ENCODE measurements at regions not wholly inside any gene's neighbourhood (a gene's known extent, or its start where the extent isn't known, plus 50 kb on each side); places are given as distances from the start of the nearest gene placed in this dataset.

DNA sequence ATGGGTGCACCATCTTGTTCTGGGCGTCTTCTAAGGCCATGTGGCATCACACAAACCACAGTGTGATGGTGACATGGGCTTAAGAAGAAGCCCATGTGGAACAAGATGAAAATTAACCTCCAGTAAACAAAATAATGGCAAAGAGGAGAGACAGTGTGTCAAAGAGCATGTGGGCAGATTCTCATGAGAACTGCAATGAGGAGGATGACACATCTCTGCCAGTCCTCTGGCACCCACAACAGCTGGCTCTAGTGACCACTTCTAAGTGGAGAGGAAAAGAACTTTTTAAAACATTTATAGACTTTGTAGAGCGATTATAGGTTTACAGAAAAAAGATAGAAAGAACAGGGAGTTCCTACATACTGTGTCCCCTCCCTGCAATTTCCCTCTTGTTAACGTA lies 401.4 kb downstream of the ATP23 start:
- Mint-ChIP-seq H3K27ac (ENCODE audit: low read depth, unreplicated experiment) (no peak overlapping the region), H3K4me3 (ENCODE audit: unreplicated experiment) (no peak overlapping the region), H3K9me3 (ENCODE audit: unreplicated experiment) (no peaks in the 10 kb centered on the region), H3K27me3 (ENCODE audit: insufficient read depth, unreplicated experiment) (no peaks in the 10 kb centered on the region), H3K4me1 (ENCODE audit: insufficient read depth, unreplicated experiment) (peaks cover under 1% of the 10 kb centered on the region), H3K36me3 (ENCODE audit: insufficient read depth, unreplicated experiment) (no peaks in the 10 kb centered on the region)
- POLR2A ChIA-PET = no interaction called here
- TF ChIP-seq, protein P1, sequence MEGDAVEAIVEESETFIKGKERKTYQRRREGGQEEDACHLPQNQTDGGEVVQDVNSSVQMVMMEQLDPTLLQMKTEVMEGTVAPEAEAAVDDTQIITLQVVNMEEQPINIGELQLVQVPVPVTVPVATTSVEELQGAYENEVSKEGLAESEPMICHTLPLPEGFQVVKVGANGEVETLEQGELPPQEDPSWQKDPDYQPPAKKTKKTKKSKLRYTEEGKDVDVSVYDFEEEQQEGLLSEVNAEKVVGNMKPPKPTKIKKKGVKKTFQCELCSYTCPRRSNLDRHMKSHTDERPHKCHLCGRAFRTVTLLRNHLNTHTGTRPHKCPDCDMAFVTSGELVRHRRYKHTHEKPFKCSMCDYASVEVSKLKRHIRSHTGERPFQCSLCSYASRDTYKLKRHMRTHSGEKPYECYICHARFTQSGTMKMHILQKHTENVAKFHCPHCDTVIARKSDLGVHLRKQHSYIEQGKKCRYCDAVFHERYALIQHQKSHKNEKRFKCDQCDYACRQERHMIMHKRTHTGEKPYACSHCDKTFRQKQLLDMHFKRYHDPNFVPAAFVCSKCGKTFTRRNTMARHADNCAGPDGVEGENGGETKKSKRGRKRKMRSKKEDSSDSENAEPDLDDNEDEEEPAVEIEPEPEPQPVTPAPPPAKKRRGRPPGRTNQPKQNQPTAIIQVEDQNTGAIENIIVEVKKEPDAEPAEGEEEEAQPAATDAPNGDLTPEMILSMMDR (IDR thresholded peaks at IDR 0.05; ENCODE audit: unreplicated experiment) = no peak
- intact Hi-C loops (cut with micrococcal nuclease) = no loop called here
- DNase-seq (ENCODE audit: unreplicated experiment) = no peak
- CTCF ChIA-PET = interaction anchor here (0.6 to 1.5 kb wide), 4 partner anchors 198 to 803 kb away, joined by 3 to 6 read pairs (median 4); no protein-coding TSS in a partner anchor
- BruUV-seq (replicated peaks) = no TSS peak

DNA sequence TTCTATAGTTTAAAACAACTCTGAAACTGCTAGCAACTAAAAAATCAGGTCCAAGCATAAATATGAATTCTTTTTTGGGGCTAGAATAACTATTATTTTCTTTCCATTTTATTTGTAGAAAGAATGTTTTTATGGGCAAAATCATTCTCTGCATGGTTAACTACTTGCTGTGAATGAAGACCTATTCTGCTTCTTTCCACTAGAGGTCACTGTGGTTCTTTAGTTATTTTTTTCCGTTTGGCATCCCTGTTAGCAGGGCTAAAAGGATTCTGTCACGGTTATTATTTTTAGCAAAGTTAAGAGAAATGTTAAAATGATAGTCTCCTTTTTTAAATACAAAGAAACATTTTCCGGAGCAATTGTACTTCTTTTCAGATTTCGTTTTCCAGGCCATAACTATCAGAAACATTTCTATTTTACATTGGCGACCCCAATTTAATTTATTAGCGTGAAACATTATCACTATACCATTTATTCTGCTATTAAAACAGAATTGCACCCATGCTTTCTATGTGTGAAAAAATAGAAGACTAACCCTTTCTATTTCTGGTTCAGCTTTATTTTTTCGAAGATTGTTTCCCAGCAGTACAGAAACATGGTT lies 404.8 kb downstream of the ATP23 start:
- TF ChIP-seq, protein P1 (IDR thresholded peaks at IDR 0.05; ENCODE audit: unreplicated experiment) = peak; percentile 55
- intact Hi-C loops (cut with micrococcal nuclease) = loop anchor here (1.0 to 2.0 kb wide), 9 partner anchors 97 to 819 kb away; no protein-coding TSS in a partner anchor
- no peak overlapping the region for H3K4me3 Mint-ChIP-seq (ENCODE audit: unreplicated experiment)
- POLR2A ChIA-PET = interaction anchor here (0.5 to 1.2 kb wide), 2 partner anchors 35 to 195 kb away, joined by 3 read pairs; no protein-coding TSS in a partner anchor
- H3K27me3 Mint-ChIP-seq (ENCODE audit: insufficient read depth, unreplicated experiment) = no peaks in the 10 kb centered on the region
- H3K36me3 Mint-ChIP-seq (ENCODE audit: insufficient read depth, unreplicated experiment) = no peaks in the 10 kb centered on the region
- BruUV-seq (replicated peaks) = no TSS peak
- H3K27ac Mint-ChIP-seq (ENCODE audit: low read depth, unreplicated experiment) = no peak overlapping the region
- DNase-seq (ENCODE audit: unreplicated experiment) = peak; percentile 45
- peaks cover 9% of the 10 kb centered on the region for H3K9me3 Mint-ChIP-seq (ENCODE audit: unreplicated experiment)
- no peaks in the 10 kb centered on the region for H3K4me1 Mint-ChIP-seq (ENCODE audit: insufficient read depth, unreplicated experiment)
- CTCF ChIA-PET = interaction anchor here (0.6 to 1.2 kb wide), 5 partner anchors 11 to 740 kb away, joined by 3 to 5 read pairs (median 4); no protein-coding TSS in a partner anchor

DNA sequence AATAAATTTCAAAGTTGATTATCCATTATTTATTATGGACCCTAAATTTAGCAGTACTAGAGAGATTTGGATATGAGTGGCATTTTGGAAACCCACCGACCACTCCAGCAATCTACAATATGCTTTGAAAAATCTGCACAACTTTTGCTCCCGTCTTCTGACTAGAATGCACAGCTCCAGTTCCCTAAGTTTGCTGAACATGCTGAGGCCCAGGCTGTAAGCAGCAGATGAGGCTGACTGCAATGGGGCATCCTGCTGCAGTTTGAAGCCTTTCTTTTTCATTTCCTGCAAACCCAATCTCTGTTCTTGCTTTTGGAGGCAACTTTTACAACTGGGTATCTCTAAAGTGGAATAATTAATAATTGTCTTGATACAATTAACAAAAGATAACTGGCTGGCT lies 405.8 kb downstream of the ATP23 start:
- ChIA-PET POLR2A (interaction anchor here (1.2 kb wide), 1 partner anchor 194 kb away, joined by 3 read pairs; no protein-coding TSS in a partner anchor), CTCF (interaction anchor here (0.6 to 1.2 kb wide), 8 partner anchors 10 to 818 kb away, joined by 3 to 5 read pairs (median 3); no protein-coding TSS in a partner anchor)
- H3K36me3 Mint-ChIP-seq (ENCODE audit: insufficient read depth, unreplicated experiment) = no peaks in the 10 kb centered on the region
- no peak for DNase-seq (ENCODE audit: unreplicated experiment)
- H3K27ac Mint-ChIP-seq (ENCODE audit: low read depth, unreplicated experiment) = no peak overlapping the region
- BruUV-seq (replicated peaks) = no TSS peak
- no peak overlapping the region for H3K4me3 Mint-ChIP-seq (ENCODE audit: unreplicated experiment)
- H3K27me3 Mint-ChIP-seq (ENCODE audit: insufficient read depth, unreplicated experiment) = no peaks in the 10 kb centered on the region
- TF ChIP-seq, protein P1 (IDR thresholded peaks at IDR 0.05; ENCODE audit: unreplicated experiment) = no peak
- no peaks in the 10 kb centered on the region for H3K4me1 Mint-ChIP-seq (ENCODE audit: insufficient read depth, unreplicated experiment)
- intact Hi-C loops (cut with micrococcal nuclease) = loop anchor here (2.0 kb wide), 5 partner anchors 194 to 818 kb away; no protein-coding TSS in a partner anchor
- peaks cover 9% of the 10 kb centered on the region for H3K9me3 Mint-ChIP-seq (ENCODE audit: unreplicated experiment)

DNA sequence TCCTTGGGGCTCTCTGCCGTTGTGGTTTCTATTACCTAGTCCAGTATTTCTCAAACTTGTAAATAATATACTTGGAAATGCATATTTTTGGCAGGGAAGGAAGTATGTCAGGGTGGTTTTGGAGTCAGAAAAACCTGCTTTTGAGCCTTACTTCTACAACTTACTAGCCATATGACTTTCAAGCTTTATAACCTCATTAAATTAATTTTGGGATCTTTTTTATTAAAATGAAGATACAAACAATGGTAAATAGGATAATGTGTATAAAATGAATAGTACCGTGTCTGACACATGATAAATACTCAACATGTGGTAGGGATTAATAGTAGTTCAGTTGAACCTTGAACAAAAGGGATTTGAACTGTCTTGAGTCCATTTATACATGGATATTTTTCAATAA lies 406.3 kb downstream of the ATP23 start:
- H3K27ac Mint-ChIP-seq (ENCODE audit: low read depth, unreplicated experiment) = no peak overlapping the region
- BruUV-seq (replicated peaks) = no TSS peak
- CTCF ChIA-PET = interaction anchor here (1.1 to 3.1 kb wide), 7 partner anchors 10 to 817 kb away, joined by 3 to 15 read pairs (median 3); no protein-coding TSS in a partner anchor

More for the DNA sequence above, 406.3 kb downstream of the ATP23 start:
- Mint-ChIP-seq H3K4me1 (ENCODE audit: insufficient read depth, unreplicated experiment) (no peaks in the 10 kb centered on the region), H3K27me3 (ENCODE audit: insufficient read depth, unreplicated experiment) (no peaks in the 10 kb centered on the region), H3K4me3 (ENCODE audit: unreplicated experiment) (no peak overlapping the region), H3K36me3 (ENCODE audit: insufficient read depth, unreplicated experiment) (no peaks in the 10 kb centered on the region), H3K9me3 (ENCODE audit: unreplicated experiment) (peaks cover 9% of the 10 kb centered on the region)
- intact Hi-C loops (cut with micrococcal nuclease) = loop anchor here (2.0 kb wide), 5 partner anchors 193 to 817 kb away; no protein-coding TSS in a partner anchor
- TF ChIP-seq, protein P1 (IDR thresholded peaks at IDR 0.05; ENCODE audit: unreplicated experiment) = no peak
- no peak for DNase-seq (ENCODE audit: unreplicated experiment)
- POLR2A ChIA-PET = interaction anchor here (0.6 kb wide), 1 partner anchor 481 kb away, joined by 3 read pairs; no protein-coding TSS in a partner anchor

All from MCF 10A (cell line).